Stimulated activated naive B cell treated with anti-CD40 and anti-IgM and Interleukin-4, amounts not matched to agents 10 μg/mL and 1 μg/mL and 100 μg/mL, for 72 hours (primary cell): ENCODE measurements at regions not wholly inside any gene's neighbourhood (a gene's known extent, or its start where the extent isn't known, plus 50 kb on each side); places are given as distances from the start of the nearest gene placed in this dataset.

Experiments used
- ATAC-seq, 2 donors: fragments of 150-1000 bp; cut with Tn5 transposase; replicated peaks; 2 replicates each; pipeline ENCODE4 v1.10.0; 2021; ENCODE audit warnings: moderate library complexity in 1 of 2
- DNase-seq: peaks from one replicate; pipeline ENCODE4 v3.0.0; 2021
- H3K27ac Mint-ChIP-seq: one replicate; pipeline ENCODE4 v1.8.0; 2022; ENCODE audit warnings: mild to moderate bottlenecking, mixed read lengths
- H3K27me3 Mint-ChIP-seq, 2 donors: one replicate each; pipeline ENCODE4 v1.8.0; 2022; ENCODE audit warnings: mixed read lengths in 2 of 2
- H3K36me3 Mint-ChIP-seq, 2 donors: one replicate each; pipeline ENCODE4 v1.8.0; 2022; ENCODE audit warnings: mixed read lengths in 2 of 2, mild to moderate bottlenecking in 1 of 2
- H3K4me1 Mint-ChIP-seq, 2 donors: one replicate each; pipeline ENCODE4 v1.8.0; 2022; ENCODE audit warnings: mixed read lengths in 2 of 2, mild to moderate bottlenecking in 1 of 2
- H3K4me3 Mint-ChIP-seq, 2 donors: one replicate each; pipeline ENCODE4 v1.8.0; 2022; ENCODE audit warnings: mild to moderate bottlenecking in 2 of 2, mixed read lengths in 2 of 2, moderate library complexity in 1 of 2
- H3K9me3 Mint-ChIP-seq, 2 donors: one replicate each; pipeline ENCODE4 v1.8.0; 2022; ENCODE audit warnings: mixed read lengths in 2 of 2, mild to moderate bottlenecking in 1 of 2

- Mint-ChIP-seq H3K27ac (no peak overlapping the region), H3K4me3 (no peak overlapping the region), H3K9me3 (peaks cover 7 to 11% of the 10 kb centered on the region in 2 donors), H3K4me1 (no peaks in the 10 kb centered on the region), H3K36me3 (no peaks in the 10 kb centered on the region), H3K27me3 (peaks cover 0 to 24% of the 10 kb centered on the region in 2 donors)
- ATAC-seq (no peak), DNase-seq (no peak)
Observed at GRCh38 chr6:56385981-56386593, 138.7 kb upstream of the COL21A1 start.

GRCh38 chr6:56383160-56383559, 135.8 kb upstream of the COL21A1 start:
- ATAC-seq = no peak
- Mint-ChIP-seq H3K36me3 (no peaks in the 10 kb centered on the region), H3K27ac (no peak overlapping the region), H3K4me1 (no peaks in the 10 kb centered on the region), H3K4me3 (no peak overlapping the region), H3K9me3 (peaks cover 0 to 2% of the 10 kb centered on the region in 2 donors), H3K27me3 (peaks cover 0 to 18% of the 10 kb centered on the region in 2 donors)
- no peak for DNase-seq

- peaks cover 0 to 2% of the 10 kb centered on the region in 2 donors for H3K9me3 Mint-ChIP-seq
- no peaks in the 10 kb centered on the region for H3K36me3 Mint-ChIP-seq
- H3K4me3 Mint-ChIP-seq = no peak overlapping the region
- ATAC-seq (no peak), DNase-seq (no peak)
- H3K27me3 Mint-ChIP-seq = peaks cover 0 to 18% of the 10 kb centered on the region in 2 donors
- no peaks in the 10 kb centered on the region for H3K4me1 Mint-ChIP-seq
- no peak overlapping the region for H3K27ac Mint-ChIP-seq
Observed at GRCh38 chr6:56382416-56382940, 135.1 kb upstream of the COL21A1 start.

GRCh38 chr6:56381801-56382251, 134.4 kb upstream of the COL21A1 start:
- no peaks in the 10 kb centered on the region for H3K36me3 Mint-ChIP-seq
- peaks cover 0 to 18% of the 10 kb centered on the region in 2 donors for H3K27me3 Mint-ChIP-seq
- peaks cover 0 to 2% of the 10 kb centered on the region in 2 donors for H3K9me3 Mint-ChIP-seq
- no peak overlapping the region for H3K4me3 Mint-ChIP-seq
- ATAC-seq = no peak
- H3K27ac Mint-ChIP-seq = no peak overlapping the region
- H3K4me1 Mint-ChIP-seq = no peaks in the 10 kb centered on the region
- DNase-seq = no peak

- Mint-ChIP-seq H3K27ac (no peak overlapping the region), H3K9me3 (peaks cover 0 to 2% of the 10 kb centered on the region in 2 donors), H3K4me1 (no peaks in the 10 kb centered on the region), H3K4me3 (no peak overlapping the region), H3K36me3 (no peaks in the 10 kb centered on the region), H3K27me3 (peaks cover 0 to 24% of the 10 kb centered on the region in 2 donors)
- ATAC-seq (no peak), DNase-seq (no peak)
Observed at GRCh38 chr6:56380476-56380875, 133.1 kb upstream of the COL21A1 start.

- H3K4me1 Mint-ChIP-seq = no peaks in the 10 kb centered on the region
- H3K36me3 Mint-ChIP-seq = no peaks in the 10 kb centered on the region
- DNase-seq = no peak
- H3K9me3 Mint-ChIP-seq = peaks cover 0 to 2% of the 10 kb centered on the region in 2 donors
- H3K27me3 Mint-ChIP-seq = peaks cover 0 to 24% of the 10 kb centered on the region in 2 donors
- no peak for ATAC-seq
- H3K27ac Mint-ChIP-seq = no peak overlapping the region
- H3K4me3 Mint-ChIP-seq = no peak overlapping the region
Observed at GRCh38 chr6:56378966-56379585, 131.7 kb upstream of the COL21A1 start.

GRCh38 chr6:56378507-56378906, 131.1 kb upstream of the COL21A1 start:
- Mint-ChIP-seq H3K27me3 (peaks cover 0 to 24% of the 10 kb centered on the region in 2 donors), H3K4me3 (no peak overlapping the region), H3K27ac (no peak overlapping the region), H3K36me3 (no peaks in the 10 kb centered on the region), H3K9me3 (peaks cover 0 to 2% of the 10 kb centered on the region in 2 donors), H3K4me1 (no peaks in the 10 kb centered on the region)
- ATAC-seq = no peak
- DNase-seq = no peak

- Mint-ChIP-seq H3K4me1 (no peaks in the 10 kb centered on the region), H3K27me3 (peaks cover 0 to 16% of the 10 kb centered on the region in 2 donors), H3K9me3 (no peaks in the 10 kb centered on the region), H3K27ac (no peak overlapping the region), H3K4me3 (no peak overlapping the region), H3K36me3 (no peaks in the 10 kb centered on the region)
- ATAC-seq = no peak
- DNase-seq = no peak
Observed at GRCh38 chr6:56377295-56377694, 129.9 kb upstream of the COL21A1 start.

- DNase-seq (no peak), ATAC-seq (no peak)
- H3K9me3 Mint-ChIP-seq = no peaks in the 10 kb centered on the region
- H3K27me3 Mint-ChIP-seq = peaks cover 0 to 14% of the 10 kb centered on the region in 2 donors
- H3K27ac Mint-ChIP-seq = no peak overlapping the region
- no peak overlapping the region for H3K4me3 Mint-ChIP-seq
- peaks cover 5 to 8% of the 10 kb centered on the region in 2 donors for H3K4me1 Mint-ChIP-seq
- no peaks in the 10 kb centered on the region for H3K36me3 Mint-ChIP-seq
Observed at GRCh38 chr6:56375806-56376205, 128.4 kb upstream of the COL21A1 start.

GRCh38 chr6:56374841-56375369, 127.5 kb upstream of the COL21A1 start:
- DNase-seq (no peak), ATAC-seq (no peak)
- Mint-ChIP-seq H3K9me3 (no peaks in the 10 kb centered on the region), H3K27ac (no peak overlapping the region), H3K4me1 (peaks cover 7 to 17% of the 10 kb centered on the region in 2 donors), H3K4me3 (no peak overlapping the region), H3K27me3 (peaks cover 0 to 14% of the 10 kb centered on the region in 2 donors), H3K36me3 (no peaks in the 10 kb centered on the region)

GRCh38 chr6:56372406-56372995, 125.1 kb upstream of the COL21A1 start:
- no peak for ATAC-seq
- peaks cover 7 to 17% of the 10 kb centered on the region in 2 donors for H3K4me1 Mint-ChIP-seq
- H3K27ac Mint-ChIP-seq = no peak overlapping the region
- no peak overlapping the region for H3K4me3 Mint-ChIP-seq
- no peaks in the 10 kb centered on the region for H3K36me3 Mint-ChIP-seq
- H3K27me3 Mint-ChIP-seq = peaks cover 0 to 16% of the 10 kb centered on the region in 2 donors
- H3K9me3 Mint-ChIP-seq = no peaks in the 10 kb centered on the region
- DNase-seq = no peak

GRCh38 chr6:56370561-56371211, 123.3 kb upstream of the COL21A1 start:
- H3K4me3 Mint-ChIP-seq = no peak overlapping the region
- ATAC-seq = peak; percentile 91 to 95
- H3K27ac Mint-ChIP-seq = no peak overlapping the region
- H3K9me3 Mint-ChIP-seq = no peaks in the 10 kb centered on the region
- DNase-seq = no peak
- H3K27me3 Mint-ChIP-seq = peaks cover 3 to 18% of the 10 kb centered on the region in 2 donors
- peaks cover 7 to 17% of the 10 kb centered on the region in 2 donors for H3K4me1 Mint-ChIP-seq
- H3K36me3 Mint-ChIP-seq = no peaks in the 10 kb centered on the region

GRCh38 chr6:56370127-56370540, 122.8 kb upstream of the COL21A1 start:
- DNase-seq (no peak), ATAC-seq (no peak)
- Mint-ChIP-seq H3K4me3 (no peak overlapping the region), H3K27me3 (peaks cover 3 to 13% of the 10 kb centered on the region in 2 donors), H3K27ac (no peak overlapping the region), H3K36me3 (no peaks in the 10 kb centered on the region), H3K9me3 (no peaks in the 10 kb centered on the region), H3K4me1 (peaks cover 7 to 17% of the 10 kb centered on the region in 2 donors)

- H3K27me3 Mint-ChIP-seq = peaks cover 3 to 8% of the 10 kb centered on the region in 2 donors
Observed at GRCh38 chr6:56368491-56368890, 121.1 kb upstream of the COL21A1 start.

More at GRCh38 chr6:56368491-56368890, 121.1 kb upstream of the COL21A1 start:
- DNase-seq = no peak
- H3K9me3 Mint-ChIP-seq = no peaks in the 10 kb centered on the region
- no peak for ATAC-seq
- H3K27ac Mint-ChIP-seq = no peak overlapping the region
- H3K4me1 Mint-ChIP-seq = peaks cover 7 to 17% of the 10 kb centered on the region in 2 donors
- no peaks in the 10 kb centered on the region for H3K36me3 Mint-ChIP-seq
- H3K4me3 Mint-ChIP-seq = no peak overlapping the region
